ENCODE measurements at regions not wholly inside any gene's neighbourhood (a gene's known extent, or its start where the extent isn't known, plus 50 kb on each side); places are given as distances from the start of the nearest gene placed in this dataset.
"Not testable (repeated sequence)": the region's sequence is repeated elsewhere in the genome, so short reads cannot be mapped to it uniquely, and the experiment has no call there.

DNA sequence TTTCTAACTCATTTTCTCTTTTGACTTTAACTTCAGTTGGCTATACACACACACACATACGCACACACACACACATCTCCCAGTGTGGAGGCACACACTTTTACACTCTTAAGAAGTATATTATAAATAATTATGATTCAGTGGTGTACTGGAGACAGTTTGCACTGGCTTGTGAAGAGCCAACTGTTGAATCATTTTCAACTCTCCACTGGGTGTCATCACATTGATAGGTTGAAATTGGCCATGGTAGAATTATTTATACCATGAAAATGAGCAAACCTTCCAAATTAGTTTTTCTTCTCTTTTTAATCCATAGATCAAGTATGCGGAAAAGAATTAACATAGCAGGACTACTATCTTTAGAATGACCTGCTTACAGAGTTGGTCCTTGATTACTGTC, 407.1 kb downstream of the BMP2 start (continued):
- TF ChIP-seq, protein P1, sequence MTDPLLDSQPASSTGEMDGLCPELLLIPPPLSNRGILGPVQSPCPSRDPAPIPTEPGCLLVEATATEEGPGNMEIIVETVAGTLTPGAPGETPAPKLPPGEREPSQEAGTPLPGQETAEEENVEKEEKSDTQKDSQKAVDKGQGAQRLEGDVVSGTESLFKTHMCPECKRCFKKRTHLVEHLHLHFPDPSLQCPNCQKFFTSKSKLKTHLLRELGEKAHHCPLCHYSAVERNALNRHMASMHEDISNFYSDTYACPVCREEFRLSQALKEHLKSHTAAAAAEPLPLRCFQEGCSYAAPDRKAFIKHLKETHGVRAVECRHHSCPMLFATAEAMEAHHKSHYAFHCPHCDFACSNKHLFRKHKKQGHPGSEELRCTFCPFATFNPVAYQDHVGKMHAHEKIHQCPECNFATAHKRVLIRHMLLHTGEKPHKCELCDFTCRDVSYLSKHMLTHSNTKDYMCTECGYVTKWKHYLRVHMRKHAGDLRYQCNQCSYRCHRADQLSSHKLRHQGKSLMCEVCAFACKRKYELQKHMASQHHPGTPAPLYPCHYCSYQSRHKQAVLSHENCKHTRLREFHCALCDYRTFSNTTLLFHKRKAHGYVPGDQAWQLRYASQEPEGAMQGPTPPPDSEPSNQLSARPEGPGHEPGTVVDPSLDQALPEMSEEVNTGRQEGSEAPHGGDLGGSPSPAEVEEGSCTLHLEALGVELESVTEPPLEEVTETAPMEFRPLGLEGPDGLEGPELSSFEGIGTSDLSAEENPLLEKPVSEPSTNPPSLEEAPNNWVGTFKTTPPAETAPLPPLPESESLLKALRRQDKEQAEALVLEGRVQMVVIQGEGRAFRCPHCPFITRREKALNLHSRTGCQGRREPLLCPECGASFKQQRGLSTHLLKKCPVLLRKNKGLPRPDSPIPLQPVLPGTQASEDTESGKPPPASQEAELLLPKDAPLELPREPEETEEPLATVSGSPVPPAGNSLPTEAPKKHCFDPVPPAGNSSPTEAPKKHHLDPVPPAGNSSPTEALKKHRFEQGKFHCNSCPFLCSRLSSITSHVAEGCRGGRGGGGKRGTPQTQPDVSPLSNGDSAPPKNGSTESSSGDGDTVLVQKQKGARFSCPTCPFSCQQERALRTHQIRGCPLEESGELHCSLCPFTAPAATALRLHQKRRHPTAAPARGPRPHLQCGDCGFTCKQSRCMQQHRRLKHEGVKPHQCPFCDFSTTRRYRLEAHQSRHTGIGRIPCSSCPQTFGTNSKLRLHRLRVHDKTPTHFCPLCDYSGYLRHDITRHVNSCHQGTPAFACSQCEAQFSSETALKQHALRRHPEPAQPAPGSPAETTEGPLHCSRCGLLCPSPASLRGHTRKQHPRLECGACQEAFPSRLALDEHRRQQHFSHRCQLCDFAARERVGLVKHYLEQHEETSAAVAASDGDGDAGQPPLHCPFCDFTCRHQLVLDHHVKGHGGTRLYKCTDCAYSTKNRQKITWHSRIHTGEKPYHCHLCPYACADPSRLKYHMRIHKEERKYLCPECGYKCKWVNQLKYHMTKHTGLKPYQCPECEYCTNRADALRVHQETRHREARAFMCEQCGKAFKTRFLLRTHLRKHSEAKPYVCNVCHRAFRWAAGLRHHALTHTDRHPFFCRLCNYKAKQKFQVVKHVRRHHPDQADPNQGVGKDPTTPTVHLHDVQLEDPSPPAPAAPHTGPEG (CRISPR knock-in tag; IDR thresholded peaks at IDR 0.05) = no peak
- TF ChIP-seq CHD4 (IDR thresholded peaks at IDR 0.05; ENCODE audit: borderline replicate concordance, low read length) (no peak), EP300 (IDR thresholded peaks at IDR 0.05; ENCODE audit: low read depth in 2 of 2, low read length in 2 of 2) (no peak), EP300 (CRISPR knock-in tag; IDR thresholded peaks at IDR 0.05; ENCODE audit: borderline replicate concordance) (no peak)
- TF ChIP-seq, protein P2, sequence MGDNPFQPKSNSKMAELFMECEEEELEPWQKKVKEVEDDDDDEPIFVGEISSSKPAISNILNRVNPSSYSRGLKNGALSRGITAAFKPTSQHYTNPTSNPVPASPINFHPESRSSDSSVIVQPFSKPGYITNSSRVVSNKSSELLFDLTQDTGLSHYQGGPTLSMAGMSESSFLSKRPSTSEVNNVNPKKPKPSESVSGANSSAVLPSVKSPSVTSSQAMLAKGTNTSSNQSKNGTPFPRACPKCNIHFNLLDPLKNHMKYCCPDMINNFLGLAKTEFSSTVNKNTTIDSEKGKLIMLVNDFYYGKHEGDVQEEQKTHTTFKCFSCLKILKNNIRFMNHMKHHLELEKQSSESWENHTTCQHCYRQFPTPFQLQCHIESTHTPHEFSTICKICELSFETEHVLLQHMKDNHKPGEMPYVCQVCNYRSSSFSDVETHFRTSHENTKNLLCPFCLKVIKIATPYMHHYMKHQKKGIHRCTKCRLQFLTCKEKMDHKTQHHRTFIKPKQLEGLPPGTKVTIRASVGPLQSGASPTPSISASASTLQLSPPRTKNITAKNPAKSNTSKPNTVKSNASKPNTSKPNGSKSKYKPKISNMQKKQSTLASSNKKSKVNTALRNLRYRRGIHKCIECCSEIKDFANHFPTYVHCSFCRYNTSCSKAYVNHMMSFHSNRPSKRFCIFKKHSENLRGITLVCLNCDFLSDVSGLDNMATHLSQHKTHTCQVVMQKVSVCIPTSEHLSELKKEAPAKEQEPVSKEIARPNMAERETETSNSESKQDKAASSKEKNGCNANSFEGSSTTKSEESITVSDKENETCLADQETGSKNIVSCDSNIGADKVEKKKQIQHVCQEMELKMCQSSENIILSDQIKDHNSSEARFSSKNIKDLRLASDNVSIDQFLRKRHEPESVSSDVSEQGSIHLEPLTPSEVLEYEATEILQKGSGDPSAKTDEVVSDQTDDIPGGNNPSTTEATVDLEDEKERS (CRISPR knock-in tag; IDR thresholded peaks at IDR 0.05) = no peak

DNA sequence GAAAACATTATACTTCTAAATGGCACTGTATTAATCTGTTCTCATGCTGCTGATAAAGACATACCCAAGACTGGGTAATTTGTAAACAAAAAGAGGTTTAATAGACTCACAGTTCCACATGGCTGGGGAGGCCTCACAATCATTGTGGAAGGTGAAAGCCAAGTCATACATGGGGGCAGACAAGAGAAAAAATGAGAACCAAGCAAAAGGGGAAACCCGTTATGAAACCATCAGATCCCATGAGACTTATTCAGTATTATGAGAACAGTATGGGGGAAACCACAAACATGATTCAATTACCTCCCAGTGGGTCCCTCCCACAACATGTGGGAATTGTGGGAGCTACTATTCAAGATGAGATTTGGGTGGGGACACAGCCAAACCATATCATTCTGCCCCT, 408.3 kb downstream of the BMP2 start:
- FAIRE-seq; H2AFZ ChIP-seq (ENCODE audit: low read length); POLR2A ChIA-PET; H3K27ac ChIP-seq (ENCODE audit: extremely low read length, insufficient read depth, low read length); H3K27me3 ChIP-seq (ENCODE audit: control insufficient read depth in 1 of 2, insufficient read depth in 2 of 2, low read length in 2 of 2); BruUV-seq (replicated peaks); ATAC-seq; in situ Hi-C loops (cut with HindIII; ENCODE audit: extremely low pct_ligation_motif_present, low pct_unique_long_range_greater_than_20kb); H3K79me2 ChIP-seq (ENCODE audit: insufficient read depth, low read length); H3K4me3 ChIP-seq (replicated peaks in 1 of 3; ENCODE audit: insufficient read depth in 1 of 3, low read depth in 2 of 3, low read length in 3 of 3); H3K4me2 ChIP-seq (ENCODE audit: low read depth, low read length); H3K36me3 ChIP-seq (replicated peaks in 1 of 2; ENCODE audit: control insufficient read depth in 1 of 2, insufficient read depth in 2 of 2, low read length in 2 of 2); H3K9ac ChIP-seq (ENCODE audit: insufficient read depth, low read depth, low read length); H4K20me1 ChIP-seq (ENCODE audit: insufficient read depth, low read length); H3K4me1 ChIP-seq (ENCODE audit: insufficient read depth, low read length); intact Hi-C loops (cut with micrococcal nuclease; ENCODE audit: unreplicated experiment); DNase-seq (ENCODE audit: low spot score); CTCF ChIA-PET (ENCODE audit: low intra/inter-chr PET ratio, low total read pairs): not testable (repeated sequence)
- H3K9me3 ChIP-seq (ENCODE audit: low read length) = peaks cover 58% of the 10 kb centered on the region
- 0% methylated on average over 1 of the region's 1 CpG for WGBS (ENCODE audit: low lambda C conversion rate)
